Ascending aorta (tissue), 2 donors: ENCODE measurements at regions not wholly inside any gene's neighbourhood (a gene's known extent, or its start where the extent isn't known, plus 50 kb on each side); places are given as distances from the start of the nearest gene placed in this dataset.
A peak's percentile ranks its signal among the peaks of the same experiment; 100 is the strongest.

Experiments
- DNase-seq, 2 donors: peaks; one replicate each; pipeline ENCODE4 v3.0.0-alpha.2; 2019; ENCODE audit warnings: low spot score in 2 of 2
- H3K27ac ChIP-seq, 2 donors: fragments of 200-600 bp; sonication (generic); one replicate each; pipeline ENCODE4 v1.5.1; 2016 to 2017; ENCODE audit warnings: mild to moderate bottlenecking in 1 of 2
- H3K27me3 ChIP-seq: fragments of 200-600 bp; sonication (generic); one replicate; pipeline ENCODE4 v1.5.1; 2017
- H3K36me3 ChIP-seq, 2 donors: fragments of 200-600 bp; sonication (generic); one replicate each; pipeline ENCODE4 v1.5.1; 2016
- H3K4me1 ChIP-seq, 2 donors: fragments of 200-600 bp; sonication (generic); one replicate each; pipeline ENCODE4 v1.5.1; 2016 to 2017; ENCODE audit warnings: mild to moderate bottlenecking in 1 of 2
- H3K4me3 ChIP-seq, 2 donors: fragments of 200-600 bp; sonication (generic); one replicate each; pipeline ENCODE4 v1.5.1; 2016 to 2017; ENCODE audit warnings: mild to moderate bottlenecking in 1 of 2
- H3K9me3 ChIP-seq, 2 donors: fragments of 200-600 bp; sonication (generic); one replicate each; pipeline ENCODE4 v1.5.1; 2016
- CTCF ChIP-seq, 3 experiments: fragments of 200-600 bp in 2 of 3; fragments of 450-650 bp in 1 of 3; sonication (generic) in 2 of 3; IDR thresholded peaks; one replicate each; pipeline ENCODE4 v1.5.1; 2016 to 2019; ENCODE audit warnings: antibody characterized with exemption in 3 of 3, mild to moderate bottlenecking in 1 of 3, moderate library complexity in 1 of 3
- intact Hi-C: fragments of 100-400 bp; cut with DNase I; formaldehyde crosslinking; loops from one replicate; pipeline ENCODE4 v1.15.1; 2023

GRCh38 chr2:74079522-74080341 is 68.0 kb downstream of the BOLA3 start:
- no peaks in the 10 kb centered on the region for H3K4me1 ChIP-seq
- no peak overlapping the region for H3K4me3 ChIP-seq
- no peaks in the 10 kb centered on the region for H3K9me3 ChIP-seq
- intact Hi-C loops, result no loop called here
- H3K36me3 ChIP-seq, result no peaks in the 10 kb centered on the region
- H3K27me3 ChIP-seq, result no peaks in the 10 kb centered on the region
- TF ChIP-seq CTCF (IDR thresholded peaks at IDR 0.05), result no peak
- no peak for DNase-seq
- H3K27ac ChIP-seq, result no peak overlapping the region

- Histone ChIP-seq H3K4me1 (no peaks in the 10 kb centered on the region), H3K27ac (no peak overlapping the region), H3K36me3 (no peaks in the 10 kb centered on the region), H3K27me3 (no peaks in the 10 kb centered on the region), H3K9me3 (no peaks in the 10 kb centered on the region), H3K4me3 (no peak overlapping the region)
- peak in 1 of 3 experiments; percentile 23 for TF ChIP-seq CTCF (IDR thresholded peaks at IDR 0.05)
- intact Hi-C loops, result no loop called here
- no peak for DNase-seq
Observed at GRCh38 chr2:74080346-74080745, 67.4 kb downstream of the BOLA3 start.

GRCh38 chr2:74081030-74081762 is 66.5 kb downstream of the BOLA3 start:
- Histone ChIP-seq H3K27ac (no peak overlapping the region), H3K4me3 (no peak overlapping the region), H3K36me3 (no peaks in the 10 kb centered on the region), H3K4me1 (no peaks in the 10 kb centered on the region), H3K27me3 (no peaks in the 10 kb centered on the region), H3K9me3 (no peaks in the 10 kb centered on the region)
- DNase-seq, result no peak
- intact Hi-C loops, result no loop called here
- no peak for TF ChIP-seq CTCF (IDR thresholded peaks at IDR 0.05)

- H3K9me3 ChIP-seq, result no peaks in the 10 kb centered on the region
- TF ChIP-seq CTCF (IDR thresholded peaks at IDR 0.05), result no peak
Observed at GRCh38 chr2:74081763-74082110, 66.0 kb downstream of the BOLA3 start.

GRCh38 chr2:74083750-74084149 is 64.0 kb downstream of the BOLA3 start:
- intact Hi-C loops, result no loop called here

More at GRCh38 chr2:74081763-74082110, 66.0 kb downstream of the BOLA3 start:
- intact Hi-C loops, result no loop called here
- no peak for DNase-seq
- no peaks in the 10 kb centered on the region for H3K27me3 ChIP-seq
- H3K4me1 ChIP-seq, result no peaks in the 10 kb centered on the region
- H3K27ac ChIP-seq, result no peak overlapping the region
- H3K4me3 ChIP-seq, result no peak overlapping the region
- no peaks in the 10 kb centered on the region for H3K36me3 ChIP-seq

More at GRCh38 chr2:74083750-74084149, 64.0 kb downstream of the BOLA3 start:
- H3K27me3 ChIP-seq, result no peaks in the 10 kb centered on the region
- peaks cover 7 to 11% of the 10 kb centered on the region in 2 donors for H3K36me3 ChIP-seq
- H3K4me1 ChIP-seq, result no peaks in the 10 kb centered on the region
- no peak overlapping the region for H3K4me3 ChIP-seq
- H3K27ac ChIP-seq, result no peak overlapping the region
- TF ChIP-seq CTCF (IDR thresholded peaks at IDR 0.05), result no peak
- H3K9me3 ChIP-seq, result no peaks in the 10 kb centered on the region
- DNase-seq, result no peak
